ENCODE measurements at regions not wholly inside any gene's neighbourhood (a gene's known extent, or its start where the extent isn't known, plus 50 kb on each side); places are given as distances from the start of the nearest gene placed in this dataset.

DNA sequence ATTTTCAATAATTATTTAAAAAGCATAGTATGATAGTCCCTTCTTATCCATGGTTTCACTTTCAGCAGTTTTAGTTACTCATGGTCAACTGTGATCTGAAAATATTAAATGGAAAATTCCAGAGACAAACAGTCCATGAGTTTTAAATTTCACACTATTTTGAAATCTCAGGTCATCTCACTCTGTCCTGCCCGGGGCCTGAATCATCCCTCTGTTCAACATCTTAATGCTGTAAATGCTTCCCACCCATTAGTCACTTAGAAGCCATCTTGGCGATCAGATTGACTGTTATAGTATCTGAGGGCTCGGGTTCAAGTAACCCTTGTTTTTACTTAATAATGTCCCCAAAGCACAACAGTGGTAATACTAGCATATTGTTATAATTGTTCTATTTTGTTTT, 1509.3 kb downstream of the FAM181B start:
- TF ChIP-seq GATA3 (IDR thresholded peaks at IDR 0.05; ENCODE audit: borderline replicate concordance) (no peak), KDM1A (IDR thresholded peaks at IDR 0.05; ENCODE audit: low read depth) (no peak), FOSB (CRISPR knock-in tag; IDR thresholded peaks at IDR 0.05) (no peak), MAZ (IDR thresholded peaks at IDR 0.05; ENCODE audit: borderline replicate concordance, low read depth, low read length) (no peak), FOSL2 (IDR thresholded peaks at IDR 0.05) (no peak), FOSL2 (CRISPR knock-in tag; IDR thresholded peaks at IDR 0.05) (no peak), RNF2 (IDR thresholded peaks at IDR 0.05; ENCODE audit: borderline replicate concordance, low read depth) (no peak), CBX2 (IDR thresholded peaks at IDR 0.05; ENCODE audit: borderline replicate concordance, low read depth) (no peak), HDAC2 (IDR thresholded peaks at IDR 0.05) (no peak), BHLHE40 (IDR thresholded peaks at IDR 0.05; ENCODE audit: low read depth, low read length) (no peak), RAD21 (conservative IDR thresholded peaks at IDR 0.05 in 1 of 2, IDR thresholded peaks at IDR 0.05 in 1 of 2) (no peak), ZNF302 (CRISPR knock-in tag; IDR thresholded peaks at IDR 0.05) (no peak), NFE2L2 (conservative IDR thresholded peaks at IDR 0.05; ENCODE audit: low read length) (no peak), CHD4 (IDR thresholded peaks at IDR 0.05; ENCODE audit: borderline replicate concordance) (no peak), ESRRA (IDR thresholded peaks at IDR 0.05; ENCODE audit: borderline replicate concordance, low read length) (no peak)
- TF ChIP-seq, protein P1, sequence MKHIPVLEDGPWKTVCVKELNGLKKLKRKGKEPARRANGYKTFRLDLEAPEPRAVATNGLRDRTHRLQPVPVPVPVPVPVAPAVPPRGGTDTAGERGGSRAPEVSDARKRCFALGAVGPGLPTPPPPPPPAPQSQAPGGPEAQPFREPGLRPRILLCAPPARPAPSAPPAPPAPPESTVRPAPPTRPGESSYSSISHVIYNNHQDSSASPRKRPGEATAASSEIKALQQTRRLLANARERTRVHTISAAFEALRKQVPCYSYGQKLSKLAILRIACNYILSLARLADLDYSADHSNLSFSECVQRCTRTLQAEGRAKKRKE (CRISPR knock-in tag; IDR thresholded peaks at IDR 0.05; ENCODE audit: low read depth) = no peak
- TF ChIP-seq, protein P2, sequence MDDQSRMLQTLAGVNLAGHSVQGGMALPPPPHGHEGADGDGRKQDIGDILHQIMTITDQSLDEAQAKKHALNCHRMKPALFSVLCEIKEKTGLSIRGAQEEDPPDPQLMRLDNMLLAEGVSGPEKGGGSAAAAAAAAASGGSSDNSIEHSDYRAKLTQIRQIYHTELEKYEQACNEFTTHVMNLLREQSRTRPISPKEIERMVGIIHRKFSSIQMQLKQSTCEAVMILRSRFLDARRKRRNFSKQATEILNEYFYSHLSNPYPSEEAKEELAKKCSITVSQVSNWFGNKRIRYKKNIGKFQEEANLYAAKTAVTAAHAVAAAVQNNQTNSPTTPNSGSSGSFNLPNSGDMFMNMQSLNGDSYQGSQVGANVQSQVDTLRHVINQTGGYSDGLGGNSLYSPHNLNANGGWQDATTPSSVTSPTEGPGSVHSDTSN (IDR thresholded peaks at IDR 0.05) = no peak
- Histone ChIP-seq H3K4me3 (no peak overlapping the region), H3K4me1 (no peaks in the 10 kb centered on the region), H3K4me2 (no peak overlapping the region), H3K9me3 (no peaks in the 10 kb centered on the region), H3K27ac (no peak overlapping the region)
- 0% methylated on average over 3 of the region's 3 CpGs for WGBS (ENCODE audit: missing lambda C conversion rate)
- ATAC-seq (no peak), DNase-seq (ENCODE audit: low read depth in 1 of 2, low spot score in 1 of 2) (no peak), FAIRE-seq (no peak)
- ChIA-PET POLR2A (no interaction called here), CTCF (no interaction called here)

DNA sequence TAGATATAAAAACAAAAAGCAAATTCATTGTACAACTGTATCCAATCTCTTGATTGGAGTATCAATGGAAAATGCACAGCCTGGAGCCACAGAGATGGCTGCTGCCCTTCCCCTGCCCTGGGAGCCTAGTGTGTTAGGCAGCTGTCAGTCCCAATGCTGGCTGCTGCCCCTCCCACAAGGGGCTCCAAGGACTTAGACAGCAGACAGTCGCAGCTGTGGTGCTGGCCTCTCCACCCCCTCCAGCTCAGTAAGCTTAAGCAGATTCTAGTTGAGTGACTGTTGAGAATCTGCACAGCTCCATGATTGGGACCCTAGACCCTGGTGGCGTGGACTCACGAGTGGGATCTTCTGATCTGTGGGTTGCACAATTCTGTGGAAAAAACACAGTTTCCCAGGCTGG, 1511.2 kb downstream of the FAM181B start:
- WGBS (ENCODE audit: missing lambda C conversion rate) = 0% methylated on average over 1 of the region's 3 CpGs
- no peak for DNase-seq (ENCODE audit: low read depth in 1 of 2, low spot score in 1 of 2)
- ChIA-PET CTCF (no interaction called here), POLR2A (no interaction called here)
- Histone ChIP-seq H3K4me1 (no peaks in the 10 kb centered on the region), H3K4me2 (no peak overlapping the region), H3K9me3 (no peaks in the 10 kb centered on the region), H3K4me3 (no peak overlapping the region), H3K27ac (no peak overlapping the region)
- TF ChIP-seq ZSCAN20 (CRISPR knock-in tag; IDR thresholded peaks at IDR 0.05) (no peak), MYC (IDR thresholded peaks at IDR 0.05; ENCODE audit: borderline replicate concordance, low read length) (no peak), FOSL2 (IDR thresholded peaks at IDR 0.05) (no peak), FOSL2 (CRISPR knock-in tag; IDR thresholded peaks at IDR 0.05) (no peak), RCOR1 (IDR thresholded peaks at IDR 0.05; ENCODE audit: low read depth, low read length) (no peak), RFX5 (IDR thresholded peaks at IDR 0.05) (no peak), GATA3 (IDR thresholded peaks at IDR 0.05; ENCODE audit: borderline replicate concordance) (no peak), EHMT2 (IDR thresholded peaks at IDR 0.05; ENCODE audit: low read depth) (no peak), NR3C1 (IDR thresholded peaks at IDR 0.05) (no peak)
- TF ChIP-seq, protein P2 (IDR thresholded peaks at IDR 0.05) = no peak
- TF ChIP-seq, protein P3, sequence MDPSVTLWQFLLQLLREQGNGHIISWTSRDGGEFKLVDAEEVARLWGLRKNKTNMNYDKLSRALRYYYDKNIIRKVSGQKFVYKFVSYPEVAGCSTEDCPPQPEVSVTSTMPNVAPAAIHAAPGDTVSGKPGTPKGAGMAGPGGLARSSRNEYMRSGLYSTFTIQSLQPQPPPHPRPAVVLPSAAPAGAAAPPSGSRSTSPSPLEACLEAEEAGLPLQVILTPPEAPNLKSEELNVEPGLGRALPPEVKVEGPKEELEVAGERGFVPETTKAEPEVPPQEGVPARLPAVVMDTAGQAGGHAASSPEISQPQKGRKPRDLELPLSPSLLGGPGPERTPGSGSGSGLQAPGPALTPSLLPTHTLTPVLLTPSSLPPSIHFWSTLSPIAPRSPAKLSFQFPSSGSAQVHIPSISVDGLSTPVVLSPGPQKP (IDR thresholded peaks at IDR 0.05; ENCODE audit: low read depth, low read length) = no peak
- TF ChIP-seq, protein P4, sequence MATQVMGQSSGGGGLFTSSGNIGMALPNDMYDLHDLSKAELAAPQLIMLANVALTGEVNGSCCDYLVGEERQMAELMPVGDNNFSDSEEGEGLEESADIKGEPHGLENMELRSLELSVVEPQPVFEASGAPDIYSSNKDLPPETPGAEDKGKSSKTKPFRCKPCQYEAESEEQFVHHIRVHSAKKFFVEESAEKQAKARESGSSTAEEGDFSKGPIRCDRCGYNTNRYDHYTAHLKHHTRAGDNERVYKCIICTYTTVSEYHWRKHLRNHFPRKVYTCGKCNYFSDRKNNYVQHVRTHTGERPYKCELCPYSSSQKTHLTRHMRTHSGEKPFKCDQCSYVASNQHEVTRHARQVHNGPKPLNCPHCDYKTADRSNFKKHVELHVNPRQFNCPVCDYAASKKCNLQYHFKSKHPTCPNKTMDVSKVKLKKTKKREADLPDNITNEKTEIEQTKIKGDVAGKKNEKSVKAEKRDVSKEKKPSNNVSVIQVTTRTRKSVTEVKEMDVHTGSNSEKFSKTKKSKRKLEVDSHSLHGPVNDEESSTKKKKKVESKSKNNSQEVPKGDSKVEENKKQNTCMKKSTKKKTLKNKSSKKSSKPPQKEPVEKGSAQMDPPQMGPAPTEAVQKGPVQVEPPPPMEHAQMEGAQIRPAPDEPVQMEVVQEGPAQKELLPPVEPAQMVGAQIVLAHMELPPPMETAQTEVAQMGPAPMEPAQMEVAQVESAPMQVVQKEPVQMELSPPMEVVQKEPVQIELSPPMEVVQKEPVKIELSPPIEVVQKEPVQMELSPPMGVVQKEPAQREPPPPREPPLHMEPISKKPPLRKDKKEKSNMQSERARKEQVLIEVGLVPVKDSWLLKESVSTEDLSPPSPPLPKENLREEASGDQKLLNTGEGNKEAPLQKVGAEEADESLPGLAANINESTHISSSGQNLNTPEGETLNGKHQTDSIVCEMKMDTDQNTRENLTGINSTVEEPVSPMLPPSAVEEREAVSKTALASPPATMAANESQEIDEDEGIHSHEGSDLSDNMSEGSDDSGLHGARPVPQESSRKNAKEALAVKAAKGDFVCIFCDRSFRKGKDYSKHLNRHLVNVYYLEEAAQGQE (IDR thresholded peaks at IDR 0.05) = no peak
- TF ChIP-seq, protein P5, sequence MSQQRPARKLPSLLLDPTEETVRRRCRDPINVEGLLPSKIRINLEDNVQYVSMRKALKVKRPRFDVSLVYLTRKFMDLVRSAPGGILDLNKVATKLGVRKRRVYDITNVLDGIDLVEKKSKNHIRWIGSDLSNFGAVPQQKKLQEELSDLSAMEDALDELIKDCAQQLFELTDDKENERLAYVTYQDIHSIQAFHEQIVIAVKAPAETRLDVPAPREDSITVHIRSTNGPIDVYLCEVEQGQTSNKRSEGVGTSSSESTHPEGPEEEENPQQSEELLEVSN (IDR thresholded peaks at IDR 0.05; ENCODE audit: borderline replicate concordance, low read depth) = no peak
- FAIRE-seq = no peak
- ATAC-seq = no peak
